ENCODE measurements at regions not wholly inside any gene's neighbourhood (a gene's known extent, or its start where the extent isn't known, plus 50 kb on each side); places are given as distances from the start of the nearest gene placed in this dataset.

- TF ChIP-seq, protein P1, sequence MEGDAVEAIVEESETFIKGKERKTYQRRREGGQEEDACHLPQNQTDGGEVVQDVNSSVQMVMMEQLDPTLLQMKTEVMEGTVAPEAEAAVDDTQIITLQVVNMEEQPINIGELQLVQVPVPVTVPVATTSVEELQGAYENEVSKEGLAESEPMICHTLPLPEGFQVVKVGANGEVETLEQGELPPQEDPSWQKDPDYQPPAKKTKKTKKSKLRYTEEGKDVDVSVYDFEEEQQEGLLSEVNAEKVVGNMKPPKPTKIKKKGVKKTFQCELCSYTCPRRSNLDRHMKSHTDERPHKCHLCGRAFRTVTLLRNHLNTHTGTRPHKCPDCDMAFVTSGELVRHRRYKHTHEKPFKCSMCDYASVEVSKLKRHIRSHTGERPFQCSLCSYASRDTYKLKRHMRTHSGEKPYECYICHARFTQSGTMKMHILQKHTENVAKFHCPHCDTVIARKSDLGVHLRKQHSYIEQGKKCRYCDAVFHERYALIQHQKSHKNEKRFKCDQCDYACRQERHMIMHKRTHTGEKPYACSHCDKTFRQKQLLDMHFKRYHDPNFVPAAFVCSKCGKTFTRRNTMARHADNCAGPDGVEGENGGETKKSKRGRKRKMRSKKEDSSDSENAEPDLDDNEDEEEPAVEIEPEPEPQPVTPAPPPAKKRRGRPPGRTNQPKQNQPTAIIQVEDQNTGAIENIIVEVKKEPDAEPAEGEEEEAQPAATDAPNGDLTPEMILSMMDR (IDR thresholded peaks at IDR 0.05), result no peak
- no peak for TF ChIP-seq EP300 (IDR thresholded peaks at IDR 0.05)
- TF ChIP-seq POLR2A (IDR thresholded peaks at IDR 0.05), result no peak
- TF ChIP-seq POLR2AphosphoS5 (IDR thresholded peaks at IDR 0.05), result no peak
Measured at GRCh38 chr13:107088061-107088460, 520.1 kb upstream of the ARGLU1 start.
